ENCODE measurements at regions not wholly inside any gene's neighbourhood (a gene's known extent, or its start where the extent isn't known, plus 50 kb on each side); places are given as distances from the start of the nearest gene placed in this dataset.

GRCh38 chr4:64516176-64516575, 106.9 kb upstream of the TECRL start:
- H3K4me2 ChIP-seq, result no peak overlapping the region
- no peak for DNase-seq (ENCODE audit: low spot score)
- Mint-ChIP-seq H3K4me3 (no peak overlapping the region), H3K9me3 (no peaks in the 10 kb centered on the region), H3K27me3 (ENCODE audit: insufficient read depth, low read depth, poor library complexity) (no peaks in the 10 kb centered on the region), H3K36me3 (ENCODE audit: low read depth) (no peaks in the 10 kb centered on the region), H3K27ac (no peak overlapping the region), H3K4me1 (peaks cover 4% of the 10 kb centered on the region; the same call in 2 of the 3 replicates)
- H3K27ac ChIP-seq (ENCODE audit: low read depth), result no peak overlapping the region
- TF ChIP-seq POLR2AphosphoS5 (IDR thresholded peaks at IDR 0.05; ENCODE audit: low read depth) (no peak), CREB1 (CRISPR knock-in tag; IDR thresholded peaks at IDR 0.05; ENCODE audit: low read depth) (no peak), ZNF114 (CRISPR knock-in tag; IDR thresholded peaks at IDR 0.05) (no peak), ETS1 (IDR thresholded peaks at IDR 0.05) (no peak), ZNF331 (CRISPR knock-in tag; IDR thresholded peaks at IDR 0.05; ENCODE audit: low read depth) (no peak), EZH2phosphoT487 (IDR thresholded peaks at IDR 0.05; ENCODE audit: unreplicated experiment) (no peak), EZH2 (IDR thresholded peaks at IDR 0.05; ENCODE audit: low read depth, unreplicated experiment) (no peak), CTCF (conservative IDR thresholded peaks at IDR 0.05; ENCODE audit: low read depth in 2 of 2) (no peak), STAT1 (IDR thresholded peaks at IDR 0.05; ENCODE audit: unreplicated experiment) (no peak), JUNB (IDR thresholded peaks at IDR 0.05; ENCODE audit: unreplicated experiment) (no peak), NANOG (IDR thresholded peaks at IDR 0.05; ENCODE audit: borderline replicate concordance) (no peak)
- TF ChIP-seq, protein P1, sequence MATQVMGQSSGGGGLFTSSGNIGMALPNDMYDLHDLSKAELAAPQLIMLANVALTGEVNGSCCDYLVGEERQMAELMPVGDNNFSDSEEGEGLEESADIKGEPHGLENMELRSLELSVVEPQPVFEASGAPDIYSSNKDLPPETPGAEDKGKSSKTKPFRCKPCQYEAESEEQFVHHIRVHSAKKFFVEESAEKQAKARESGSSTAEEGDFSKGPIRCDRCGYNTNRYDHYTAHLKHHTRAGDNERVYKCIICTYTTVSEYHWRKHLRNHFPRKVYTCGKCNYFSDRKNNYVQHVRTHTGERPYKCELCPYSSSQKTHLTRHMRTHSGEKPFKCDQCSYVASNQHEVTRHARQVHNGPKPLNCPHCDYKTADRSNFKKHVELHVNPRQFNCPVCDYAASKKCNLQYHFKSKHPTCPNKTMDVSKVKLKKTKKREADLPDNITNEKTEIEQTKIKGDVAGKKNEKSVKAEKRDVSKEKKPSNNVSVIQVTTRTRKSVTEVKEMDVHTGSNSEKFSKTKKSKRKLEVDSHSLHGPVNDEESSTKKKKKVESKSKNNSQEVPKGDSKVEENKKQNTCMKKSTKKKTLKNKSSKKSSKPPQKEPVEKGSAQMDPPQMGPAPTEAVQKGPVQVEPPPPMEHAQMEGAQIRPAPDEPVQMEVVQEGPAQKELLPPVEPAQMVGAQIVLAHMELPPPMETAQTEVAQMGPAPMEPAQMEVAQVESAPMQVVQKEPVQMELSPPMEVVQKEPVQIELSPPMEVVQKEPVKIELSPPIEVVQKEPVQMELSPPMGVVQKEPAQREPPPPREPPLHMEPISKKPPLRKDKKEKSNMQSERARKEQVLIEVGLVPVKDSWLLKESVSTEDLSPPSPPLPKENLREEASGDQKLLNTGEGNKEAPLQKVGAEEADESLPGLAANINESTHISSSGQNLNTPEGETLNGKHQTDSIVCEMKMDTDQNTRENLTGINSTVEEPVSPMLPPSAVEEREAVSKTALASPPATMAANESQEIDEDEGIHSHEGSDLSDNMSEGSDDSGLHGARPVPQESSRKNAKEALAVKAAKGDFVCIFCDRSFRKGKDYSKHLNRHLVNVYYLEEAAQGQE (IDR thresholded peaks at IDR 0.05; ENCODE audit: unreplicated experiment), result no peak
- TF ChIP-seq, protein P2, sequence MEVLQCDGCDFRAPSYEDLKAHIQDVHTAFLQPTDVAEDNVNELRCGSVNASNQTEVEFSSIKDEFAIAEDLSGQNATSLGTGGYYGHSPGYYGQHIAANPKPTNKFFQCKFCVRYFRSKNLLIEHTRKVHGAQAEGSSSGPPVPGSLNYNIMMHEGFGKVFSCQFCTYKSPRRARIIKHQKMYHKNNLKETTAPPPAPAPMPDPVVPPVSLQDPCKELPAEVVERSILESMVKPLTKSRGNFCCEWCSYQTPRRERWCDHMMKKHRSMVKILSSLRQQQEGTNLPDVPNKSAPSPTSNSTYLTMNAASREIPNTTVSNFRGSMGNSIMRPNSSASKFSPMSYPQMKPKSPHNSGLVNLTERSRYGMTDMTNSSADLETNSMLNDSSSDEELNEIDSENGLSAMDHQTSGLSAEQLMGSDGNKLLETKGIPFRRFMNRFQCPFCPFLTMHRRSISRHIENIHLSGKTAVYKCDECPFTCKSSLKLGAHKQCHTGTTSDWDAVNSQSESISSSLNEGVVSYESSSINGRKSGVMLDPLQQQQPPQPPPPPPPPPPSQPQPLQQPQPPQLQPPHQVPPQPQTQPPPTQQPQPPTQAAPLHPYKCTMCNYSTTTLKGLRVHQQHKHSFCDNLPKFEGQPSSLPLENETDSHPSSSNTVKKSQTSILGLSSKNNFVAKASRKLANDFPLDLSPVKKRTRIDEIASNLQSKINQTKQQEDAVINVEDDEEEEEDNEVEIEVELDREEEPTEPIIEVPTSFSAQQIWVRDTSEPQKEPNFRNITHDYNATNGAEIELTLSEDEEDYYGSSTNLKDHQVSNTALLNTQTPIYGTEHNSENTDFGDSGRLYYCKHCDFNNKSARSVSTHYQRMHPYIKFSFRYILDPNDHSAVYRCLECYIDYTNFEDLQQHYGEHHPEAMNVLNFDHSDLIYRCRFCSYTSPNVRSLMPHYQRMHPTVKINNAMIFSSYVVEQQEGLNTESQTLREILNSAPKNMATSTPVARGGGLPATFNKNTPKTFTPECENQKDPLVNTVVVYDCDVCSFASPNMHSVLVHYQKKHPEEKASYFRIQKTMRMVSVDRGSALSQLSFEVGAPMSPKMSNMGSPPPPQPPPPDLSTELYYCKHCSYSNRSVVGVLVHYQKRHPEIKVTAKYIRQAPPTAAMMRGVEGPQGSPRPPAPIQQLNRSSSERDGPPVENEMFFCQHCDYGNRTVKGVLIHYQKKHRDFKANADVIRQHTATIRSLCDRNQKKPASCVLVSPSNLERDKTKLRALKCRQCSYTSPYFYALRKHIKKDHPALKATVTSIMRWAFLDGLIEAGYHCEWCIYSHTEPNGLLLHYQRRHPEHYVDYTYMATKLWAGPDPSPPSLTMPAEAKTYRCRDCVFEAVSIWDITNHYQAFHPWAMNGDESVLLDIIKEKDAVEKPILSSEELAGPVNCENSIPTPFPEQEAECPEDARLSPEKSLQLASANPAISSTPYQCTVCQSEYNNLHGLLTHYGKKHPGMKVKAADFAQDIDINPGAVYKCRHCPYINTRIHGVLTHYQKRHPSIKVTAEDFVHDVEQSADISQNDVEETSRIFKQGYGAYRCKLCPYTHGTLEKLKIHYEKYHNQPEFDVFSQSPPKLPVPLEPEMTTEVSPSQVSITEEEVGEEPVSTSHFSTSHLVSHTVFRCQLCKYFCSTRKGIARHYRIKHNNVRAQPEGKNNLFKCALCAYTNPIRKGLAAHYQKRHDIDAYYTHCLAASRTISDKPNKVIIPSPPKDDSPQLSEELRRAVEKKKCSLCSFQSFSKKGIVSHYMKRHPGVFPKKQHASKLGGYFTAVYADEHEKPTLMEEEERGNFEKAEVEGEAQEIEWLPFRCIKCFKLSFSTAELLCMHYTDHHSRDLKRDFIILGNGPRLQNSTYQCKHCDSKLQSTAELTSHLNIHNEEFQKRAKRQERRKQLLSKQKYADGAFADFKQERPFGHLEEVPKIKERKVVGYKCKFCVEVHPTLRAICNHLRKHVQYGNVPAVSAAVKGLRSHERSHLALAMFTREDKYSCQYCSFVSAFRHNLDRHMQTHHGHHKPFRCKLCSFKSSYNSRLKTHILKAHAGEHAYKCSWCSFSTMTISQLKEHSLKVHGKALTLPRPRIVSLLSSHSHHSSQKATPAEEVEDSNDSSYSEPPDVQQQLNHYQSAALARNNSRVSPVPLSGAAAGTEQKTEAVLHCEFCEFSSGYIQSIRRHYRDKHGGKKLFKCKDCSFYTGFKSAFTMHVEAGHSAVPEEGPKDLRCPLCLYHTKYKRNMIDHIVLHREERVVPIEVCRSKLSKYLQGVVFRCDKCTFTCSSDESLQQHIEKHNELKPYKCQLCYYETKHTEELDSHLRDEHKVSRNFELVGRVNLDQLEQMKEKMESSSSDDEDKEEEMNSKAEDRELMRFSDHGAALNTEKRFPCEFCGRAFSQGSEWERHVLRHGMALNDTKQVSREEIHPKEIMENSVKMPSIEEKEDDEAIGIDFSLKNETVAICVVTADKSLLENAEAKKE (CRISPR knock-in tag; IDR thresholded peaks at IDR 0.05), result no peak
- H2AFZ ChIP-seq, result no peak overlapping the region
- H3K27me3 ChIP-seq (ENCODE audit: insufficient read depth), result no peaks in the 10 kb centered on the region
- no peaks in the 10 kb centered on the region for H3F3A ChIP-seq (replicated peaks; ENCODE audit: low read depth)
- no peaks in the 10 kb centered on the region for H4K20me1 ChIP-seq (replicated peaks; ENCODE audit: insufficient read depth)
- no peaks in the 10 kb centered on the region for H3K36me3 ChIP-seq (ENCODE audit: insufficient read depth)
- ATAC-seq, result no peak
- no peaks in the 10 kb centered on the region for H3K79me2 ChIP-seq (replicated peaks; ENCODE audit: insufficient read depth)
- no peaks in the 10 kb centered on the region for H3K9me2 ChIP-seq (ENCODE audit: insufficient read depth)
- no peak overlapping the region for H3K4me3 ChIP-seq
- no peaks in the 10 kb centered on the region for H3K4me1 ChIP-seq (ENCODE audit: insufficient read depth)

Measured in GM23338 (cell line).